MM.1S (cell line): ENCODE measurements at regions not wholly inside any gene's neighbourhood (a gene's known extent, or its start where the extent isn't known, plus 50 kb on each side); places are given as distances from the start of the nearest gene placed in this dataset.

Experiments used
- DNase-seq: peaks from one replicate; pipeline ENCODE4 v3.0.0-alpha.2; 2015
- H2AFZ ChIP-seq: fragments of 300-600 bp; sonication (generic); 2 replicates; pipeline ENCODE4 v1.6.0; 2016; ENCODE audit warnings: antibody characterized with exemption, low read length
- H3F3A ChIP-seq: fragments of 300-600 bp; sonication (generic); 2 replicates; pipeline ENCODE4 v1.6.1; 2016; ENCODE audit warnings: mild to moderate bottlenecking, antibody characterized with exemption, low read length, moderate library complexity, mixed read lengths; ENCODE audit not compliant: insufficient read depth
- H3K27ac ChIP-seq: fragments of 300-600 bp; sonication (generic); 2 replicates; pipeline ENCODE4 v1.5.1; 2016; ENCODE audit warnings: mild to moderate bottlenecking, low read length
- H3K27me3 ChIP-seq: fragments of 300-600 bp; sonication (generic); replicated peaks from 2 replicates; pipeline ENCODE4 v1.6.0; 2016; ENCODE audit warnings: low read length; ENCODE audit not compliant: insufficient read depth
- H3K36me3 ChIP-seq: fragments of 300-600 bp; sonication (generic); replicated peaks from 2 replicates; pipeline ENCODE4 v1.6.1; 2016; ENCODE audit warnings: mild to moderate bottlenecking, low read length, mixed read lengths; ENCODE audit not compliant: insufficient read depth
- H3K4me1 ChIP-seq: fragments of 300-600 bp; sonication (generic); 2 replicates; pipeline ENCODE4 v1.6.1; 2016; ENCODE audit warnings: low read length, mixed read lengths
- H3K4me2 ChIP-seq: fragments of 300-600 bp; sonication (generic); 2 replicates; pipeline ENCODE4 v1.6.0; 2016; ENCODE audit warnings: low read depth, low read length
- H3K4me3 ChIP-seq: fragments of 300-600 bp; sonication (generic); 2 replicates; pipeline ENCODE4 v1.5.1; 2016; ENCODE audit warnings: low read length, mixed read lengths
- H3K79me2 ChIP-seq: fragments of 300-600 bp; sonication (generic); 2 replicates; pipeline ENCODE4 v1.6.1; 2016; ENCODE audit warnings: mixed run types, low read length, mixed read lengths
- H3K9ac ChIP-seq: fragments of 300-600 bp; sonication (generic); 2 replicates; pipeline ENCODE4 v1.6.1; 2016; ENCODE audit warnings: low read length, mixed read lengths
- H3K9me2 ChIP-seq: fragments of 300-600 bp; sonication (generic); replicated peaks from 2 replicates; pipeline ENCODE4 v1.6.1; 2016; ENCODE audit warnings: mild to moderate bottlenecking, low read length, mixed read lengths; ENCODE audit not compliant: insufficient read depth
- H3K9me3 ChIP-seq: fragments of 300-600 bp; sonication (generic); replicated peaks from 2 replicates; pipeline ENCODE4 v1.6.1; 2016; ENCODE audit warnings: mild to moderate bottlenecking, low read length, mixed read lengths; ENCODE audit not compliant: insufficient read depth
- H4K20me1 ChIP-seq: fragments of 300-600 bp; sonication (generic); 2 replicates; pipeline ENCODE4 v1.6.1; 2016; ENCODE audit warnings: mild to moderate bottlenecking, low read length, moderate library complexity, mixed read lengths; ENCODE audit not compliant: insufficient read depth
- EZH2 ChIP-seq: fragments of 300-600 bp; sonication (generic); optimal IDR thresholded peaks from 2 replicates; pipeline ENCODE3; 2017; ENCODE audit warnings: low read depth, mild to moderate bottlenecking, antibody characterized with exemption, low read length, mixed read lengths
- EZH2phosphoT487 ChIP-seq: fragments of 300-600 bp; sonication (generic); IDR thresholded peaks from 2 replicates; pipeline ENCODE4 v1.6.1; 2018; ENCODE audit warnings: antibody characterized with exemption, low read length
- TF ChIP-seq, protein P1 (sequence below): fragments of 300-600 bp; sonication (generic); IDR thresholded peaks from 2 replicates; pipeline ENCODE4 v1.5.1; 2016; ENCODE audit warnings: antibody characterized with exemption, low read length, mixed read lengths

DNA sequence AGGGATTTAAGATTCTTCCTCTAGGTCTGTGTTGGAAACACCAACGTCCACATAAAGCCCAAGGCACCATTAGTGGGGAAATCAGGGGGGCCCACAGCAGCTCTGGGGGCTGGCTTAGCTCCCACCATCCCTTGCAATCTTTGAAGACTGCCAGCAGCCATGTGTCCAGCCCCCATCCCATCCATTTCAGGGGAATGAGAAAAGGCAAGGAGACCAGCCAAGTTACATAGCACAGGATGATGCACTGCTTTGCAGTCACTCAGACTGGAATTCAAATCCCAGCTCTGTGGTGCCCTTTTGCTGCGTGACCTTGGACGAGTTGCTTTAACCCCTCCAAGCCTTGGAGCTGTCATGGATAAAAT, 108.9 kb upstream of the ZMIZ1 start:
- no peaks in the 10 kb centered on the region for H3K9me3 ChIP-seq

DNA sequence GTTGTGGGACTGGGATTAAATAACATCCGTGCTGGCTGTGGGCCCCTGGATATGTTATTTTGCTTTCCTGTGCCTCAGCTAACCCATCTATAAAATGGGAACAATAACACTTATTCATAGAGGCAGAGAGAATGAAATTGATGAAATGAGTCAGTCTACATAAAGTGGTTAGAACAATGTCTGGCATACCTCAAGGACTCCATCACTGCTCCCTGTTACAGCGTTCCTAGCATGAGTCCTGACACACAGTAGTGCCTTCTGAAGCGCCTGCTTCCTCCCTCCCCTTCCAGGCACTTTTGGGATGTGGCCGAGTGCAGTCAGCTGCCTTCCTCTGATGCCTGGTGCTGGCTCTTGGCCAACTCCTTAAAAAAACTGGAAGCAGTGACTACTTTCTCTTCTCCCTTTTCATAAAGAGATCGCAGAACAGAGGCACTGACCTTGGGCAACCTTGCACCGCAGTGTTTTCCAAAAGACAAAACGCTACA, 108.4 kb upstream of the ZMIZ1 start:
- Histone ChIP-seq H3K9me2 (no peaks in the 10 kb centered on the region), H3K9me3 (no peaks in the 10 kb centered on the region), H2AFZ (no peak overlapping the region), H4K20me1 (no peaks in the 10 kb centered on the region), H3K27ac (no peak overlapping the region), H3K4me3 (no peak overlapping the region), H3K27me3 (no peaks in the 10 kb centered on the region), H3K9ac (no peak overlapping the region), H3F3A (no peaks in the 10 kb centered on the region), H3K4me2 (no peak overlapping the region), H3K4me1 (no peaks in the 10 kb centered on the region), H3K36me3 (no peaks in the 10 kb centered on the region), H3K79me2 (no peaks in the 10 kb centered on the region)
- DNase-seq, result no peak
- no peak for TF ChIP-seq EZH2
- TF ChIP-seq EZH2phosphoT487, result no peak
- TF ChIP-seq, protein P1, sequence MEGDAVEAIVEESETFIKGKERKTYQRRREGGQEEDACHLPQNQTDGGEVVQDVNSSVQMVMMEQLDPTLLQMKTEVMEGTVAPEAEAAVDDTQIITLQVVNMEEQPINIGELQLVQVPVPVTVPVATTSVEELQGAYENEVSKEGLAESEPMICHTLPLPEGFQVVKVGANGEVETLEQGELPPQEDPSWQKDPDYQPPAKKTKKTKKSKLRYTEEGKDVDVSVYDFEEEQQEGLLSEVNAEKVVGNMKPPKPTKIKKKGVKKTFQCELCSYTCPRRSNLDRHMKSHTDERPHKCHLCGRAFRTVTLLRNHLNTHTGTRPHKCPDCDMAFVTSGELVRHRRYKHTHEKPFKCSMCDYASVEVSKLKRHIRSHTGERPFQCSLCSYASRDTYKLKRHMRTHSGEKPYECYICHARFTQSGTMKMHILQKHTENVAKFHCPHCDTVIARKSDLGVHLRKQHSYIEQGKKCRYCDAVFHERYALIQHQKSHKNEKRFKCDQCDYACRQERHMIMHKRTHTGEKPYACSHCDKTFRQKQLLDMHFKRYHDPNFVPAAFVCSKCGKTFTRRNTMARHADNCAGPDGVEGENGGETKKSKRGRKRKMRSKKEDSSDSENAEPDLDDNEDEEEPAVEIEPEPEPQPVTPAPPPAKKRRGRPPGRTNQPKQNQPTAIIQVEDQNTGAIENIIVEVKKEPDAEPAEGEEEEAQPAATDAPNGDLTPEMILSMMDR, result no peak

More for the DNA sequence above, 108.9 kb upstream of the ZMIZ1 start:
- TF ChIP-seq, protein P1, result no peak
- no peak for TF ChIP-seq EZH2phosphoT487
- no peaks in the 10 kb centered on the region for H3K4me1 ChIP-seq
- no peaks in the 10 kb centered on the region for H3F3A ChIP-seq
- no peak overlapping the region for H3K9ac ChIP-seq
- H3K79me2 ChIP-seq, result no peaks in the 10 kb centered on the region
- no peaks in the 10 kb centered on the region for H3K36me3 ChIP-seq
- no peak overlapping the region for H3K4me3 ChIP-seq
- no peak for DNase-seq
- H2AFZ ChIP-seq, result no peak overlapping the region
- H3K27ac ChIP-seq, result no peak overlapping the region
- H4K20me1 ChIP-seq, result no peaks in the 10 kb centered on the region
- no peak overlapping the region for H3K4me2 ChIP-seq
- no peaks in the 10 kb centered on the region for H3K27me3 ChIP-seq
- H3K9me2 ChIP-seq, result no peaks in the 10 kb centered on the region

DNA sequence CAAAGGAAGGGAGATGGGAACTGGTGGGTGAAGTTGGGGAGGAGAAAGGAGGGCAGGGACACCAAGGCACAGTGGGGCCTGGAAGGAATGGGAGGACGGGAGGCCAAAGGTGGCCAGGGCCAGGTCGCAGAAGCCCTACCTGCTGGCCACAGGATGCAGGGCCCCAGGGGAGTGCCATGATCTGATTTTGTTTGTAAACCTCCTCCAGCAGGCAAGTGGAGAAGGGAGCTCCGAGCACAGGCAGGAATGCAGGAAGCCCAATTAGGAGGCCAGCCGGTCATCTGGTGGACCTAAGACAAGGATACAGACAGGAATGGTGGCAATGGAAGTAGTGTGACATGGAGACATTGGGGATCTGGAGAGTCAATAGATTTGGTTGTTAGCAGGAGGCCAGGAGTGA, 107.0 kb upstream of the ZMIZ1 start:
- H4K20me1 ChIP-seq, result no peaks in the 10 kb centered on the region
- no peak overlapping the region for H3K4me2 ChIP-seq
- TF ChIP-seq, protein P1, result no peak
- TF ChIP-seq EZH2 (no peak), EZH2phosphoT487 (no peak)
- no peaks in the 10 kb centered on the region for H3K36me3 ChIP-seq
- H3K9me3 ChIP-seq, result no peaks in the 10 kb centered on the region
- no peak overlapping the region for H3K27ac ChIP-seq
- H3K4me3 ChIP-seq, result no peak overlapping the region
- H3K79me2 ChIP-seq, result no peaks in the 10 kb centered on the region
- no peaks in the 10 kb centered on the region for H3K4me1 ChIP-seq
- no peak for DNase-seq
- H3K9me2 ChIP-seq, result no peaks in the 10 kb centered on the region
- H3K9ac ChIP-seq, result no peak overlapping the region
- no peaks in the 10 kb centered on the region for H3K27me3 ChIP-seq
- H3F3A ChIP-seq, result no peaks in the 10 kb centered on the region
- H2AFZ ChIP-seq, result no peak overlapping the region
